ENCODE measurements at regions not wholly inside any gene's neighbourhood (a gene's known extent, or its start where the extent isn't known, plus 50 kb on each side); places are given as distances from the start of the nearest gene placed in this dataset.
"Not testable (repeated sequence)": the region's sequence is repeated elsewhere in the genome, so short reads cannot be mapped to it uniquely, and the experiment has no call there.

- no peak for DNase-seq
These were observed 216.0 kb downstream of the ANKRD30B start for GRCh38 chr18:14964002-14964401.

- DNase-seq, result no peak
These were observed 216.4 kb downstream of the ANKRD30B start for GRCh38 chr18:14964406-14964805.

GRCh38 chr18:14964976-14965375 lies 217.0 kb downstream of the ANKRD30B start:
- DNase-seq, result not testable (repeated sequence)

GRCh38 chr18:14965553-14965952 lies 217.6 kb downstream of the ANKRD30B start:
- no peak for DNase-seq

- not testable (repeated sequence) for DNase-seq
These were observed 219.3 kb downstream of the ANKRD30B start for GRCh38 chr18:14967246-14967645.

- DNase-seq, result no peak
These were observed 221.5 kb downstream of the ANKRD30B start for GRCh38 chr18:14969500-14969899.

GRCh38 chr18:14970027-14970426 lies 222.1 kb downstream of the ANKRD30B start:
- DNase-seq, result peak; percentile 13

- DNase-seq, result peak; percentile 46
These were observed 223.7 kb downstream of the ANKRD30B start for GRCh38 chr18:14971461-14972185.

- DNase-seq, result not testable (repeated sequence)
These were observed 225.4 kb downstream of the ANKRD30B start for GRCh38 chr18:14973421-14973820.

GRCh38 chr18:14974088-14974487 lies 226.1 kb downstream of the ANKRD30B start:
- DNase-seq, result no peak

- DNase-seq, result no peak
These were observed 226.6 kb downstream of the ANKRD30B start for GRCh38 chr18:14974576-14974975.

- no peak for DNase-seq
These were observed 227.5 kb downstream of the ANKRD30B start for GRCh38 chr18:14975431-14975830.

GRCh38 chr18:14976736-14977430 lies 228.9 kb downstream of the ANKRD30B start:
- DNase-seq, result peak; percentile 72

GRCh38 chr18:14978191-14978590 lies 230.2 kb downstream of the ANKRD30B start:
- no peak for DNase-seq

- DNase-seq, result peak; percentile 49
These were observed 231.1 kb downstream of the ANKRD30B start for GRCh38 chr18:14978962-14979535.

GRCh38 chr18:14979875-14980274 lies 231.9 kb downstream of the ANKRD30B start:
- no peak for DNase-seq

- DNase-seq, result not testable (repeated sequence)
These were observed 236.6 kb downstream of the ANKRD30B start for GRCh38 chr18:14984531-14984930.

GRCh38 chr18:14985291-14986013 lies 237.5 kb downstream of the ANKRD30B start:
- DNase-seq, result not testable (repeated sequence)

- DNase-seq, result not testable (repeated sequence)
These were observed 239.4 kb downstream of the ANKRD30B start for GRCh38 chr18:14987377-14987776.

GRCh38 chr18:14987960-14988710 lies 240.2 kb downstream of the ANKRD30B start:
- not testable (repeated sequence) for DNase-seq

- not testable (repeated sequence) for DNase-seq
These were observed 241.6 kb downstream of the ANKRD30B start for GRCh38 chr18:14989569-14989968.

GRCh38 chr18:14991934-14992445 lies 244.0 kb downstream of the ANKRD30B start:
- DNase-seq, result not testable (repeated sequence)

Data from kidney glomerular epithelial cell (primary cell).